ENCODE measurements at regions not wholly inside any gene's neighbourhood (a gene's known extent, or its start where the extent isn't known, plus 50 kb on each side); places are given as distances from the start of the nearest gene placed in this dataset.

DNA sequence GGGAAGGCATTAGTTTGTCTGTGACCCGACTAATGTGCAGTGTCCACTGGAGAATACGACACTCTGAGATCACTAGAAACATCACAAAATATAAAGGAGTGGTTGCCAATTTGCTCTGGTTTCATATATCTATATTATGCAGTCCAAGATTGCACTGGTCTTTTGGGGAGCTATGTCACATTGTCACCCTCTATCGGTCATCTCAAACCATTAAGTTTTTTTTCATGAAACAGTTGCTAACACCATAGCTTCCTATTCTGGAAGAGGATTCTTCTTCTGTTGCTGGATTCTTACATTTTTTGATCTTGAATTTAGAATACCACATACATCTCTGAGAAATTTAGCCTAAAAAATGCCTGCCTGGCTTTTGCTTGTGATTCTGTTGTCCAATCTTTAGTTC is 168.6 kb downstream of the LACC1 start:
- no peak for TF ChIP-seq EZH2 (IDR thresholded peaks at IDR 0.05; ENCODE audit: low read depth, low read length, severe bottlenecking)
- TF ChIP-seq CREB1 (IDR thresholded peaks at IDR 0.05): no peak
- peak; percentile 19 to 32; a peak in 3 of 4 replicates for TF ChIP-seq RAD21 (IDR thresholded peaks at IDR 0.05 in 1 of 2, conservative IDR thresholded peaks at IDR 0.05 in 1 of 2; ENCODE audit: low read depth in 2 of 2, low read length in 2 of 2)
- no peak for TF ChIP-seq TCF12 (IDR thresholded peaks at IDR 0.05; ENCODE audit: low read depth, low read length)
- TF ChIP-seq BACH1 (IDR thresholded peaks at IDR 0.05; ENCODE audit: low read length): no peak
- TF ChIP-seq SIN3A (conservative IDR thresholded peaks at IDR 0.05 in 1 of 2, IDR thresholded peaks at IDR 0.05 in 1 of 2; ENCODE audit: low read depth in 1 of 2, low read length in 2 of 2): no peak
- no peak for TF ChIP-seq KDM1A (IDR thresholded peaks at IDR 0.05; ENCODE audit: borderline replicate concordance, low read length)
- no peak for TF ChIP-seq TAF1 (IDR thresholded peaks at IDR 0.05; ENCODE audit: low read depth, low read length)
- no peak for TF ChIP-seq POLR2AphosphoS5 (IDR thresholded peaks at IDR 0.05; ENCODE audit: low read depth, low read length)
- peaks cover 0 to 14% (median 6%) of the 10 kb centered on the region in 4 experiments; a peak in 6 of 7 replicates for H3K4me1 ChIP-seq (replicated peaks in 1 of 4; ENCODE audit: control insufficient read depth in 3 of 4, insufficient read depth in 4 of 4, low read length in 3 of 4)
- no peak overlapping the region for H4K5ac ChIP-seq (ENCODE audit: insufficient read length, low read depth, low read length)
- ChIA-PET POLR2A (ENCODE audit: partially characterized antibody) (no interaction called here), CTCF (ENCODE audit: partially characterized antibody) (interaction anchor here (0.6 to 5.9 kb wide), 7 partner anchors 35 to 221 kb away, joined by 3 to 36 read pairs (median 4); no protein-coding TSS in a partner anchor)
- H2BK15ac ChIP-seq (ENCODE audit: low read length): no peak overlapping the region
- WGBS, 2 experiments (ENCODE audit: extremely low coverage in 1 of 2, insufficient coverage in 1 of 2, insufficient read length in 1 of 2, insufficient replicate concordance in 2 of 2, low coverage in 1 of 2, low lambda C conversion rate in 2 of 2, missing lambda C conversion rate in 1 of 2): 88% methylated on average over 3 of the region's 3 CpGs; no CpG with 5 or more reads in 1 of the 2 experiments
- H3K56ac ChIP-seq (replicated peaks; ENCODE audit: insufficient read length, low read depth, low read length): no peak overlapping the region
- H2BK5ac ChIP-seq (ENCODE audit: low read depth, low read length): no peak overlapping the region
- DNase-seq (ENCODE audit: low read depth in 1 of 2, low spot score in 2 of 2): no peak
- no peaks in the 10 kb centered on the region for H4K20me1 ChIP-seq (replicated peaks in 1 of 2; ENCODE audit: control insufficient read depth in 1 of 2, insufficient read depth in 2 of 2, low read length in 2 of 2)
- FAIRE-seq: no peak
- H3K18ac ChIP-seq (ENCODE audit: extremely low read depth, low read length): no peak overlapping the region
- H2AK5ac ChIP-seq (ENCODE audit: low read depth, low read length): no peak overlapping the region
- H3K23me2 ChIP-seq (ENCODE audit: low read depth, low read length): no peaks in the 10 kb centered on the region
- no peak overlapping the region for H3K27ac ChIP-seq (ENCODE audit: low read depth, low read length)
- H3K4ac ChIP-seq (replicated peaks; ENCODE audit: insufficient read length, low read depth, low read length): no peak overlapping the region
- no peaks in the 10 kb centered on the region for H3K79me2 ChIP-seq (ENCODE audit: control insufficient read depth in 1 of 2, insufficient read depth in 2 of 2, low read length in 2 of 2)
- no peaks in the 10 kb centered on the region for H3K9me3 ChIP-seq (ENCODE audit: insufficient read depth in 2 of 2, low read depth in 1 of 2, low read length in 1 of 2)
- H3K27me3 ChIP-seq (replicated peaks in 1 of 4; ENCODE audit: control insufficient read depth in 3 of 4, extremely low read depth in 1 of 4, insufficient read depth in 3 of 4, low read length in 3 of 4): no peaks in the 10 kb centered on the region
- H3K4me2 ChIP-seq (ENCODE audit: insufficient read depth in 1 of 2, low read depth in 2 of 2, low read length in 2 of 2): no peak overlapping the region
- H3K14ac ChIP-seq (ENCODE audit: insufficient read length): no peak overlapping the region
- no peaks in the 10 kb centered on the region for H3K79me1 ChIP-seq (ENCODE audit: low read depth, low read length)
- no peaks in the 10 kb centered on the region for H3K36me3 ChIP-seq (ENCODE audit: control insufficient read depth in 2 of 4, insufficient read depth in 4 of 4, low read length in 3 of 4)
- H3K23ac ChIP-seq (ENCODE audit: insufficient read length): no peak overlapping the region
- no peak overlapping the region for H4K8ac ChIP-seq (ENCODE audit: extremely low read depth, insufficient read depth, low read length)
- H3K9ac ChIP-seq (replicated peaks in 1 of 4; ENCODE audit: extremely low read depth in 1 of 4, low read depth in 3 of 4, low read length in 3 of 4): no peak overlapping the region
- H2AFZ ChIP-seq (ENCODE audit: low read length): no peak overlapping the region
- H2BK120ac ChIP-seq (replicated peaks; ENCODE audit: low read depth, low read length): no peak overlapping the region
- H4K91ac ChIP-seq (replicated peaks; ENCODE audit: insufficient read length, low read length): no peak overlapping the region
- H3K4me3 ChIP-seq (ENCODE audit: extremely low read depth in 1 of 4, insufficient read depth in 2 of 4, low read depth in 3 of 4, low read length in 4 of 4): no peak overlapping the region
- no peak overlapping the region for H2BK12ac ChIP-seq (ENCODE audit: low read depth, low read length)
- H2BK20ac ChIP-seq (ENCODE audit: low read length): no peak overlapping the region
